Caco-2 (cell line): ENCODE measurements at regions not wholly inside any gene's neighbourhood (a gene's known extent, or its start where the extent isn't known, plus 50 kb on each side); places are given as distances from the start of the nearest gene placed in this dataset.

Experiments
- BruUV-seq: library from RNA; stranded (reverse); fragments of 400-500 nt; replicated peaks from 2 replicates; lab custom pipeline; 2021; lab: Mats Ljungman, UMichigan
- CTCF ChIA-PET: fragments of 300-600 bp; sonication (Branson Sonifier 250); formaldehyde crosslinking; loops from one replicate; lab custom pipeline; 2022; ENCODE audit warnings: antibody characterized with exemption; lab: Charles Lee
- POLR2A ChIA-PET: fragments of 300-600 bp; sonication (Branson Sonifier 250); formaldehyde crosslinking; loops from one replicate; lab custom pipeline; 2022; ENCODE audit warnings: antibody characterized with exemption; lab: Charles Lee
- DNase-seq, 2 experiments: peaks; one replicate each; pipeline versions ENCODE4 v3.0.0 to v3.0.0-alpha.2; 2020 to 2022
- H3K27me3 ChIP-seq: replicated peaks from 2 replicates; pipeline ENCODE4 v1.6.0; 2011; ENCODE audit warnings: low read length; ENCODE audit not compliant: control insufficient read depth, insufficient read depth
- H3K36me3 ChIP-seq: 2 replicates; pipeline ENCODE4 v1.5.1; 2011; ENCODE audit warnings: low read length; ENCODE audit not compliant: control insufficient read depth, insufficient read depth
- H3K4me1 ChIP-seq: fragments of 250-450 bp; sonication (Bioruptor Pico); 2 replicates; pipeline ENCODE4 v1.5.1; 2020; ENCODE audit warnings: mild to moderate bottlenecking
- H3K4me3 ChIP-seq: 2 replicates; pipeline ENCODE4 v1.5.1; 2011; ENCODE audit warnings: low read depth, mild to moderate bottlenecking, control low read depth, low read length
- H3K9me3 ChIP-seq: fragments of 250-450 bp; sonication (Bioruptor Pico); 2 replicates; pipeline ENCODE4 v1.5.1; 2020; ENCODE audit warnings: mild to moderate bottlenecking, moderate library complexity
- H3K27ac Mint-ChIP-seq: one replicate; pipeline ENCODE4 v1.8.0; 2022; ENCODE audit warnings: mixed read lengths; ENCODE audit not compliant: unreplicated experiment
- H3K27me3 Mint-ChIP-seq: one replicate; pipeline ENCODE4 v1.8.0; 2022; ENCODE audit warnings: mixed read lengths; ENCODE audit not compliant: insufficient read depth, unreplicated experiment
- H3K36me3 Mint-ChIP-seq: one replicate; pipeline ENCODE4 v1.8.0; 2022; ENCODE audit warnings: mild to moderate bottlenecking, mixed read lengths; ENCODE audit not compliant: insufficient read depth, unreplicated experiment
- H3K4me1 Mint-ChIP-seq: one replicate; pipeline ENCODE4 v1.8.0; 2022; ENCODE audit warnings: low read depth, mixed read lengths; ENCODE audit not compliant: unreplicated experiment
- H3K4me3 Mint-ChIP-seq: one replicate; pipeline ENCODE4 v1.8.0; 2022; ENCODE audit warnings: mild to moderate bottlenecking, moderate library complexity, mixed read lengths; ENCODE audit not compliant: unreplicated experiment
- H3K9me3 Mint-ChIP-seq: one replicate; pipeline ENCODE4 v1.8.0; 2022; ENCODE audit warnings: mixed read lengths; ENCODE audit not compliant: unreplicated experiment
- CTCF ChIP-seq, 2 experiments: fragments of 200-600 bp in 1 of 2; IDR thresholded peaks; 1 replicate in 1 of 2; 2 replicates in 1 of 2; pipeline versions ENCODE4 v1.5.1 to v1.8.0; 2011 to 2022; ENCODE audit warnings: antibody characterized with exemption in 1 of 2, control low read depth in 1 of 2, inconsistent platforms in 1 of 2, low read depth in 1 of 2, low read length in 1 of 2, mild to moderate bottlenecking in 1 of 2, moderate library complexity in 1 of 2; ENCODE audit not compliant: insufficient read depth in 1 of 2, severe bottlenecking in 1 of 2, unreplicated experiment in 1 of 2
- intact Hi-C: fragments of 100-400 bp; cut with micrococcal nuclease; formaldehyde crosslinking; loops from one replicate; pipeline ENCODE4 v1.10.0; 2022; ENCODE audit not compliant: unreplicated experiment

GRCh38 chr3:106115557-106115956 lies 246.7 kb upstream of the CBLB start:
- CTCF ChIA-PET: no interaction called here
- no peaks in the 10 kb centered on the region for H3K27me3 Mint-ChIP-seq
- no TSS peak for BruUV-seq

GRCh38 chr3:106116733-106117489 lies 248.1 kb upstream of the CBLB start:
- Histone ChIP-seq H3K27me3 (no peaks in the 10 kb centered on the region), H3K36me3 (no peaks in the 10 kb centered on the region), H3K4me1 (peaks cover 12% of the 10 kb centered on the region), H3K9me3 (no peaks in the 10 kb centered on the region), H3K4me3 (no peak overlapping the region)
- H3K27ac Mint-ChIP-seq: no peak overlapping the region
- peaks cover 9% of the 10 kb centered on the region for H3K9me3 Mint-ChIP-seq
- peaks cover 19% of the 10 kb centered on the region for H3K4me1 Mint-ChIP-seq
- POLR2A ChIA-PET: no interaction called here
- no peak overlapping the region for H3K4me3 Mint-ChIP-seq
- DNase-seq: no peak
- CTCF ChIA-PET: no interaction called here
- no peaks in the 10 kb centered on the region for H3K27me3 Mint-ChIP-seq
- intact Hi-C loops: no loop called here
- no peaks in the 10 kb centered on the region for H3K36me3 Mint-ChIP-seq
- TF ChIP-seq CTCF (IDR thresholded peaks at IDR 0.05; ENCODE audit: insufficient read depth in 1 of 2, low read depth in 1 of 2, low read length in 1 of 2, severe bottlenecking in 1 of 2, unreplicated experiment in 1 of 2): no peak
- no TSS peak for BruUV-seq

More at GRCh38 chr3:106115557-106115956, 246.7 kb upstream of the CBLB start:
- Mint-ChIP-seq H3K27ac (no peak overlapping the region), H3K4me3 (no peak overlapping the region), H3K4me1 (peaks cover 19% of the 10 kb centered on the region), H3K36me3 (no peaks in the 10 kb centered on the region), H3K9me3 (peaks cover 9% of the 10 kb centered on the region)
- Histone ChIP-seq H3K27me3 (no peaks in the 10 kb centered on the region), H3K36me3 (no peaks in the 10 kb centered on the region), H3K9me3 (no peaks in the 10 kb centered on the region), H3K4me1 (no peaks in the 10 kb centered on the region; the same call in 1 of the 2 replicates), H3K4me3 (no peak overlapping the region)
- POLR2A ChIA-PET: no interaction called here
- TF ChIP-seq CTCF (IDR thresholded peaks at IDR 0.05; ENCODE audit: insufficient read depth in 1 of 2, low read depth in 1 of 2, low read length in 1 of 2, severe bottlenecking in 1 of 2, unreplicated experiment in 1 of 2): no peak
- DNase-seq: no peak
- intact Hi-C loops: no loop called here

- H3K4me1 ChIP-seq: peaks cover 12% of the 10 kb centered on the region
- BruUV-seq: no TSS peak
- no peak for DNase-seq
- no peak for TF ChIP-seq CTCF (IDR thresholded peaks at IDR 0.05; ENCODE audit: insufficient read depth in 1 of 2, low read depth in 1 of 2, low read length in 1 of 2, severe bottlenecking in 1 of 2, unreplicated experiment in 1 of 2)
- no peaks in the 10 kb centered on the region for H3K36me3 Mint-ChIP-seq
- no peaks in the 10 kb centered on the region for H3K36me3 ChIP-seq
- intact Hi-C loops: no loop called here
- ChIA-PET POLR2A (no interaction called here), CTCF (no interaction called here)
- H3K4me3 ChIP-seq: no peak overlapping the region
- no peaks in the 10 kb centered on the region for H3K9me3 ChIP-seq
- H3K27me3 ChIP-seq: no peaks in the 10 kb centered on the region
- peaks cover 9% of the 10 kb centered on the region for H3K9me3 Mint-ChIP-seq
- H3K27ac Mint-ChIP-seq: no peak overlapping the region
- peaks cover 19% of the 10 kb centered on the region for H3K4me1 Mint-ChIP-seq
- H3K27me3 Mint-ChIP-seq: no peaks in the 10 kb centered on the region
- H3K4me3 Mint-ChIP-seq: no peak overlapping the region
Measured at GRCh38 chr3:106117490-106117858, 248.7 kb upstream of the CBLB start.
